Esophagus squamous epithelium (tissue), 4 donors: ENCODE measurements at regions not wholly inside any gene's neighbourhood (a gene's known extent, or its start where the extent isn't known, plus 50 kb on each side); places are given as distances from the start of the nearest gene placed in this dataset.

Source experiments
- POLR2A ChIP-seq, 4 donors: fragments of 450-650 bp; IDR thresholded peaks; one replicate each; pipeline ENCODE4 v1.6.1; 2017; ENCODE audit warnings: antibody characterized with exemption in 4 of 4, mild to moderate bottlenecking in 4 of 4, moderate library complexity in 3 of 4
- TF ChIP-seq, protein P1 (sequence below), 6 experiments: fragments of 450-650 bp in 4 of 6; fragments of 200-600 bp in 2 of 6; sonication (generic) in 2 of 6; IDR thresholded peaks; one replicate each; pipeline ENCODE4 v1.5.1; 2016 to 2019; ENCODE audit warnings: antibody characterized with exemption in 6 of 6, mild to moderate bottlenecking in 4 of 6, moderate library complexity in 4 of 6

DNA sequence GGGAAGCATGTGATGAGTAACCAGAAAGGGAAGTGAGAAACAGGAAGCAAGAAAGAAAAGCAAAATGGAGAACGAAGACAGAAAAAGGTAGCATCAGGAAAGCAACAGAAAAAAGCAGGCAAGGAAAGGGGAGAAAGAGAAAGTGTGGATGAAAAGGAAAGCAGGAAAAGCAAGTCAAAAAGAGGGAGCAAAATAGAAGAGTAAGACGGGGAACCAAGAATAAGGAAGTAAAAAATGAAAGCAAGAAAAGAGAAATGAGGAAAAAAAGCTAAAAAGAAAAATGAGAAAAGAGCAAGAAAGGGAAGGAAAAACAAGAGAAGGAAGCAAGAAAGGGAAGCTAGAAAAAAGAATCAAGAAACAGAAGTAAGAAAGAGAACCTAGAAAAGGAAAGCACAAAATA is 242.3 kb upstream of the NCKAP5 start:
- TF ChIP-seq, protein P1, sequence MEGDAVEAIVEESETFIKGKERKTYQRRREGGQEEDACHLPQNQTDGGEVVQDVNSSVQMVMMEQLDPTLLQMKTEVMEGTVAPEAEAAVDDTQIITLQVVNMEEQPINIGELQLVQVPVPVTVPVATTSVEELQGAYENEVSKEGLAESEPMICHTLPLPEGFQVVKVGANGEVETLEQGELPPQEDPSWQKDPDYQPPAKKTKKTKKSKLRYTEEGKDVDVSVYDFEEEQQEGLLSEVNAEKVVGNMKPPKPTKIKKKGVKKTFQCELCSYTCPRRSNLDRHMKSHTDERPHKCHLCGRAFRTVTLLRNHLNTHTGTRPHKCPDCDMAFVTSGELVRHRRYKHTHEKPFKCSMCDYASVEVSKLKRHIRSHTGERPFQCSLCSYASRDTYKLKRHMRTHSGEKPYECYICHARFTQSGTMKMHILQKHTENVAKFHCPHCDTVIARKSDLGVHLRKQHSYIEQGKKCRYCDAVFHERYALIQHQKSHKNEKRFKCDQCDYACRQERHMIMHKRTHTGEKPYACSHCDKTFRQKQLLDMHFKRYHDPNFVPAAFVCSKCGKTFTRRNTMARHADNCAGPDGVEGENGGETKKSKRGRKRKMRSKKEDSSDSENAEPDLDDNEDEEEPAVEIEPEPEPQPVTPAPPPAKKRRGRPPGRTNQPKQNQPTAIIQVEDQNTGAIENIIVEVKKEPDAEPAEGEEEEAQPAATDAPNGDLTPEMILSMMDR (IDR thresholded peaks at IDR 0.05): no peak
- no peak for TF ChIP-seq POLR2A (IDR thresholded peaks at IDR 0.05)
